GM12878 (cell line): ENCODE measurements at regions not wholly inside any gene's neighbourhood (a gene's known extent, or its start where the extent isn't known, plus 50 kb on each side); places are given as distances from the start of the nearest gene placed in this dataset.

Experiments used
- ATAC-seq: fragments of 200-7000 bp; cut with Tn5 transposase; 3 replicates; pipeline ENCODE4 v1.9.1; 2020; ENCODE audit warnings: mild to moderate bottlenecking, moderate library complexity
- BruUV-seq: library from RNA; stranded (reverse); fragments of 400-500 nt; replicated peaks from 2 replicates; lab custom pipeline; 2021; lab: Mats Ljungman, UMichigan
- CTCF ChIA-PET: fragments of 300-600 bp; sonication (Branson Sonifier 250); formaldehyde crosslinking; extraction: SDS; loops from one replicate; lab custom pipeline; 2021; ENCODE audit warnings: inconsistent platforms; lab: Yijun Ruan, JAX
- POLR2A ChIA-PET: fragments of 350-600 bp; formaldehyde crosslinking; extraction: SDS; loops from one replicate; lab custom pipeline; 2021; ENCODE audit warnings: inconsistent platforms; lab: Charles Lee
- RAD21 ChIA-PET: fragments of 300-600 bp; sonication (Branson Sonifier 250); formaldehyde crosslinking; loops from one replicate; lab custom pipeline; 2023; ENCODE audit warnings: antibody characterized with exemption; ENCODE audit not compliant: unreplicated experiment; lab: Charles Lee
- SMC1A ChIA-PET: fragments of 300-600 bp; sonication (Branson Sonifier 250); formaldehyde crosslinking; loops from one replicate; lab custom pipeline; 2023; ENCODE audit not compliant: unreplicated experiment, uncharacterized antibody; lab: Charles Lee
- DNase-seq: peaks from one replicate; pipeline ENCODE4 v3.0.0-alpha.2; 2011; ENCODE audit warnings: low read depth, low spot score
- FAIRE-seq: peaks from 3 replicates; lab custom pipeline; 2011; peaks lifted over from hg19 to GRCh38; lab: Jason Lieb, UNC
- H2AFZ ChIP-seq: 2 replicates; pipeline ENCODE4 v1.6.0; 2011; ENCODE audit warnings: low read depth, low read length, control low read depth; ENCODE audit not compliant: control insufficient read depth
- H3K27ac ChIP-seq: 2 replicates; pipeline ENCODE4 v1.5.1; 2011; ENCODE audit warnings: control low read depth; ENCODE audit not compliant: control insufficient read depth, insufficient read depth
- H3K27me3 ChIP-seq, 2 experiments: replicated peaks in 1 of 2; 2 replicates each; pipeline versions ENCODE4 v1.6.0 to v1.6.1; 2011; ENCODE audit warnings: low read length in 1 of 2; ENCODE audit not compliant: control insufficient read depth in 2 of 2, insufficient read depth in 2 of 2
- H3K36me3 ChIP-seq, 2 experiments: 2 replicates each; pipeline ENCODE4 v1.5.1; 2011; ENCODE audit warnings: low read length in 1 of 2; ENCODE audit not compliant: control insufficient read depth in 2 of 2, insufficient read depth in 2 of 2
- H3K4me1 ChIP-seq: 2 replicates; pipeline ENCODE4 v1.6.1; 2011; ENCODE audit warnings: mild to moderate bottlenecking, low read length, moderate library complexity, mixed read lengths; ENCODE audit not compliant: control insufficient read depth, insufficient read depth
- H3K4me2 ChIP-seq: 2 replicates; pipeline ENCODE4 v1.6.0; 2011; ENCODE audit warnings: control low read depth; ENCODE audit not compliant: control insufficient read depth, insufficient read depth
- H3K4me3 ChIP-seq: fragments of 200-600 bp; sonication (generic); 2 replicates; pipeline ENCODE4 v1.5.1; 2016
- H3K79me2 ChIP-seq: 2 replicates; pipeline ENCODE4 v1.6.0; 2011; ENCODE audit warnings: low read length; ENCODE audit not compliant: control insufficient read depth, insufficient read depth
- H3K9ac ChIP-seq: 2 replicates; pipeline ENCODE4 v1.8.0; 2011; ENCODE audit warnings: low read length, control low read depth, mixed read lengths; ENCODE audit not compliant: control insufficient read depth, insufficient read depth
- H3K9me3 ChIP-seq: replicated peaks from 3 replicates; pipeline ENCODE4 v1.5.1; 2011; ENCODE audit warnings: mild to moderate bottlenecking, low read length; ENCODE audit not compliant: control insufficient read depth, insufficient read depth
- H4K20me1 ChIP-seq: 2 replicates; pipeline ENCODE4 v1.6.0; 2011; ENCODE audit not compliant: control insufficient read depth, insufficient read depth
- BCL11A ChIP-seq: IDR thresholded peaks from 2 replicates; pipeline ENCODE4 v1.6.1; 2011; ENCODE audit warnings: low read depth, low read length
- BHLHE40 ChIP-seq, 2 experiments: fragments of 450-650 bp in 1 of 2; IDR thresholded peaks; 2 replicates each; pipeline ENCODE4 v1.6.1; 2011 to 2017; ENCODE audit warnings: low read depth in 2 of 2, borderline replicate concordance in 1 of 2, improper control_type of control experiment in 1 of 2, low read length in 1 of 2, mild to moderate bottlenecking in 1 of 2
- GABPA ChIP-seq: IDR thresholded peaks from 2 replicates; pipeline ENCODE4 v1.6.1; 2014; ENCODE audit warnings: antibody characterized with exemption, low read depth, mild to moderate bottlenecking, inconsistent platforms
- IKZF1 ChIP-seq: fragments of 450-650 bp; conservative IDR thresholded peaks from 2 replicates; pipeline ENCODE4 v1.6.1; 2017; ENCODE audit warnings: antibody characterized with exemption, mild to moderate bottlenecking
- PKNOX1 ChIP-seq: fragments of 450-650 bp; IDR thresholded peaks from 2 replicates; pipeline ENCODE4 v1.6.1; 2016; ENCODE audit warnings: mild to moderate bottlenecking
- POLR2AphosphoS2 ChIP-seq: IDR thresholded peaks from 2 replicates; pipeline ENCODE4 v1.6.1; 2011; ENCODE audit warnings: low read depth, mild to moderate bottlenecking, low read length, improper control_type of control experiment, moderate library complexity
- REST ChIP-seq: IDR thresholded peaks from 2 replicates; pipeline ENCODE4 v1.6.1; 2012; ENCODE audit warnings: mild to moderate bottlenecking, low read depth, low read length
- WGBS: methylation state at CpG from one replicate; pipeline ENCODE4 v1.1.6; 2016; ENCODE audit warnings: low lambda C conversion rate; ENCODE audit not compliant: insufficient replicate concordance, insufficient coverage; ENCODE audit errors: missing lambda C conversion rate; 5-methylcytosine and 5-hydroxymethylcytosine counted together
- in situ Hi-C: fragments of 300-500 bp; cut with MboI; formaldehyde crosslinking; loops from 9 replicates; pipeline ENCODE4 v1.14.3; 2018; ENCODE audit warnings: mixed read lengths
- intact Hi-C: fragments of 100-400 bp; cut with micrococcal nuclease; formaldehyde crosslinking; loops from one replicate; pipeline ENCODE4 v1.14.2; 2022; ENCODE audit not compliant: unreplicated experiment
- TF ChIP-seq, protein P1 (sequence below), 3 experiments: IDR thresholded peaks in 2 of 3; conservative IDR thresholded peaks in 1 of 3; 2 replicates each; pipeline ENCODE4 v1.5.1; 2011; ENCODE audit warnings: low read depth in 3 of 3, low read length in 3 of 3, mild to moderate bottlenecking in 3 of 3, control low read depth in 2 of 3, moderate library complexity in 2 of 3, inconsistent platforms in 1 of 3, mixed read lengths in 1 of 3; ENCODE audit not compliant: control insufficient read depth in 2 of 3, insufficient read depth in 1 of 3; ENCODE audit errors: extremely low read depth in 1 of 3

- DNase-seq (no peak), FAIRE-seq (no peak), ATAC-seq (no peak)
- RAD21 ChIA-PET = no interaction called here
- no peak for TF ChIP-seq IKZF1
- TF ChIP-seq, protein P1, sequence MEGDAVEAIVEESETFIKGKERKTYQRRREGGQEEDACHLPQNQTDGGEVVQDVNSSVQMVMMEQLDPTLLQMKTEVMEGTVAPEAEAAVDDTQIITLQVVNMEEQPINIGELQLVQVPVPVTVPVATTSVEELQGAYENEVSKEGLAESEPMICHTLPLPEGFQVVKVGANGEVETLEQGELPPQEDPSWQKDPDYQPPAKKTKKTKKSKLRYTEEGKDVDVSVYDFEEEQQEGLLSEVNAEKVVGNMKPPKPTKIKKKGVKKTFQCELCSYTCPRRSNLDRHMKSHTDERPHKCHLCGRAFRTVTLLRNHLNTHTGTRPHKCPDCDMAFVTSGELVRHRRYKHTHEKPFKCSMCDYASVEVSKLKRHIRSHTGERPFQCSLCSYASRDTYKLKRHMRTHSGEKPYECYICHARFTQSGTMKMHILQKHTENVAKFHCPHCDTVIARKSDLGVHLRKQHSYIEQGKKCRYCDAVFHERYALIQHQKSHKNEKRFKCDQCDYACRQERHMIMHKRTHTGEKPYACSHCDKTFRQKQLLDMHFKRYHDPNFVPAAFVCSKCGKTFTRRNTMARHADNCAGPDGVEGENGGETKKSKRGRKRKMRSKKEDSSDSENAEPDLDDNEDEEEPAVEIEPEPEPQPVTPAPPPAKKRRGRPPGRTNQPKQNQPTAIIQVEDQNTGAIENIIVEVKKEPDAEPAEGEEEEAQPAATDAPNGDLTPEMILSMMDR (IDR thresholded peaks at IDR 0.05 in 2 of 3, conservative IDR thresholded peaks at IDR 0.05 in 1 of 3; ENCODE audit: control insufficient read depth in 2 of 3, extremely low read depth in 1 of 3, insufficient read depth in 1 of 3, low read depth in 3 of 3, low read length in 3 of 3) = no peak
- TF ChIP-seq POLR2AphosphoS2 = no peak
- TF ChIP-seq PKNOX1 = no peak
- no peak for TF ChIP-seq REST
- TF ChIP-seq GABPA = no peak
- TF ChIP-seq BHLHE40 (IDR thresholded peaks at IDR 0.05; ENCODE audit: borderline replicate concordance in 1 of 2, low read depth in 2 of 2, low read length in 1 of 2) = no peak
- TF ChIP-seq BCL11A = no peak
- Histone ChIP-seq H3K27me3 (no peaks in the 10 kb centered on the region; a peak in 2 of 4 replicates), H3K9ac (no peak overlapping the region), H3K36me3 (no peaks in the 10 kb centered on the region), H3K4me2 (no peak overlapping the region), H3K27ac (no peak overlapping the region), H3K4me3 (no peak overlapping the region), H3K79me2 (no peaks in the 10 kb centered on the region), H2AFZ (no peak overlapping the region), H3K4me1 (no peaks in the 10 kb centered on the region), H4K20me1 (no peaks in the 10 kb centered on the region), H3K9me3 (no peaks in the 10 kb centered on the region)
- in situ Hi-C loops (no loop called here), intact Hi-C loops (no loop called here)
- CTCF ChIA-PET = interaction anchor here (1.6 kb wide), 1 partner anchor 9 kb away, joined by 3 read pairs; no protein-coding TSS in a partner anchor
- WGBS = 0% methylated on average over 1 of the region's 1 CpG
- POLR2A ChIA-PET = no interaction called here
- BruUV-seq = no TSS peak
- SMC1A ChIA-PET = no interaction called here
These were observed 189.0 kb upstream of the ANO3 start for GRCh38 chr11:26142891-26143290.
